ENCODE measurements at regions not wholly inside any gene's neighbourhood (a gene's known extent, or its start where the extent isn't known, plus 50 kb on each side); places are given as distances from the start of the nearest gene placed in this dataset.
"Not testable (repeated sequence)": the region's sequence is repeated elsewhere in the genome, so short reads cannot be mapped to it uniquely, and the experiment has no call there.

DNA sequence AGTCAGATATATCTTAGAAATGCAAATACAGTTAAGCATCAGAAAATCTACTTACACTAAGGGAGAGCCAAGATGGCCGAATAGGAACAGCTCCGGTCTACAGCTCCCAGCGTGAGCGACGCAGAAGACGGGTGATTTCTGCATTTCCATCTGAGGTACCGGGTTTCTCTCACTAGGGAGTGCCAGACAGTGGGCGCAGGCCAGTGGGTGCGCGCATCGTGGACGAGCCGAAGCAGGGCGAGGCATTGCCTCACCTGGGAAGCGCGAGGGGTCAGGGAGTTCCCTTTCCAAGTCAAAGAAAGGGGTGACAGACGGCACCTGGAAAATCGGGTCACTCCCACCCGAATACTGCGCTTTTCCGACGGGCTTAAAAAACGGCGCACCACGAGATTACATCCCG is 524.8 kb upstream of the ADAMTS16 start:
- TF ChIP-seq POLR2A (IDR thresholded peaks at IDR 0.05) = not testable (repeated sequence)
- TF ChIP-seq, protein P1, sequence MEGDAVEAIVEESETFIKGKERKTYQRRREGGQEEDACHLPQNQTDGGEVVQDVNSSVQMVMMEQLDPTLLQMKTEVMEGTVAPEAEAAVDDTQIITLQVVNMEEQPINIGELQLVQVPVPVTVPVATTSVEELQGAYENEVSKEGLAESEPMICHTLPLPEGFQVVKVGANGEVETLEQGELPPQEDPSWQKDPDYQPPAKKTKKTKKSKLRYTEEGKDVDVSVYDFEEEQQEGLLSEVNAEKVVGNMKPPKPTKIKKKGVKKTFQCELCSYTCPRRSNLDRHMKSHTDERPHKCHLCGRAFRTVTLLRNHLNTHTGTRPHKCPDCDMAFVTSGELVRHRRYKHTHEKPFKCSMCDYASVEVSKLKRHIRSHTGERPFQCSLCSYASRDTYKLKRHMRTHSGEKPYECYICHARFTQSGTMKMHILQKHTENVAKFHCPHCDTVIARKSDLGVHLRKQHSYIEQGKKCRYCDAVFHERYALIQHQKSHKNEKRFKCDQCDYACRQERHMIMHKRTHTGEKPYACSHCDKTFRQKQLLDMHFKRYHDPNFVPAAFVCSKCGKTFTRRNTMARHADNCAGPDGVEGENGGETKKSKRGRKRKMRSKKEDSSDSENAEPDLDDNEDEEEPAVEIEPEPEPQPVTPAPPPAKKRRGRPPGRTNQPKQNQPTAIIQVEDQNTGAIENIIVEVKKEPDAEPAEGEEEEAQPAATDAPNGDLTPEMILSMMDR (IDR thresholded peaks at IDR 0.05) = not testable (repeated sequence)
